Hepatocyte (in vitro differentiated cells): ENCODE measurements at regions not wholly inside any gene's neighbourhood (a gene's known extent, or its start where the extent isn't known, plus 50 kb on each side); places are given as distances from the start of the nearest gene placed in this dataset.
A peak's percentile ranks its signal among the peaks of the same experiment; 100 is the strongest.

Experiments used
- DNase-seq: peaks from one replicate; pipeline ENCODE4 v3.0.0-alpha.2; 2016; ENCODE audit warnings: low spot score
- H2AFZ ChIP-seq: fragments of 200-600 bp; sonication (generic); 2 replicates; pipeline ENCODE4 v1.6.0; 2016; ENCODE audit warnings: antibody characterized with exemption, mild to moderate bottlenecking
- H3K27ac ChIP-seq: fragments of 200-600 bp; sonication (generic); 2 replicates; pipeline ENCODE4 v1.5.1; 2016; ENCODE audit warnings: mild to moderate bottlenecking
- H3K27me3 ChIP-seq: fragments of 200-600 bp; sonication (generic); 2 replicates; pipeline ENCODE4 v1.6.1; 2016
- H3K36me3 ChIP-seq: fragments of 200-600 bp; sonication (generic); replicated peaks from 2 replicates; pipeline ENCODE4 v1.5.1; 2016; ENCODE audit warnings: low read depth; ENCODE audit not compliant: insufficient read depth
- H3K4me1 ChIP-seq: fragments of 200-600 bp; sonication (generic); 2 replicates; pipeline ENCODE4 v1.5.1; 2016; ENCODE audit warnings: mild to moderate bottlenecking, moderate library complexity; ENCODE audit not compliant: insufficient read depth
- H3K4me2 ChIP-seq: fragments of 200-600 bp; sonication (generic); 2 replicates; pipeline ENCODE4 v1.6.0; 2016
- H3K4me3 ChIP-seq: fragments of 200-600 bp; sonication (generic); 2 replicates; pipeline ENCODE4 v1.5.1; 2016; ENCODE audit warnings: mild to moderate bottlenecking
- H3K79me2 ChIP-seq: fragments of 200-600 bp; sonication (generic); 2 replicates; pipeline ENCODE4 v1.6.0; 2017; ENCODE audit warnings: mild to moderate bottlenecking
- H3K9me2 ChIP-seq: fragments of 200-600 bp; sonication (generic); replicated peaks from 2 replicates; pipeline ENCODE4 v1.6.0; 2017; ENCODE audit warnings: mild to moderate bottlenecking; ENCODE audit not compliant: insufficient read depth
- H3K9me3 ChIP-seq: fragments of 200-600 bp; sonication (generic); 2 replicates; pipeline ENCODE4 v1.5.1; 2016; ENCODE audit warnings: low read depth, mild to moderate bottlenecking
- H4K20me1 ChIP-seq: fragments of 200-600 bp; sonication (generic); 2 replicates; pipeline ENCODE4 v1.6.0; 2016; ENCODE audit warnings: mild to moderate bottlenecking; ENCODE audit not compliant: insufficient read depth, poor library complexity, severe bottlenecking
- EZH2phosphoT487 ChIP-seq: fragments of 200-600 bp; sonication (generic); IDR thresholded peaks from one replicate; pipeline ENCODE4 v1.6.1; 2018; ENCODE audit warnings: antibody characterized with exemption, mild to moderate bottlenecking, low read depth, moderate library complexity; ENCODE audit not compliant: unreplicated experiment, severe bottlenecking
- WGBS: methylation state at CpG from one replicate; pipeline ENCODE4 v1.1.6; 2016; ENCODE audit warnings: low lambda C conversion rate; ENCODE audit errors: missing lambda C conversion rate; 5-methylcytosine and 5-hydroxymethylcytosine counted together
- TF ChIP-seq, protein P1 (sequence below): fragments of 200-600 bp; sonication (generic); IDR thresholded peaks from 2 replicates; pipeline ENCODE4 v1.5.1; 2016; ENCODE audit warnings: antibody characterized with exemption, mild to moderate bottlenecking; ENCODE audit not compliant: poor library complexity

- 70% methylated on average over 4 of the region's 4 CpGs for WGBS
- H3K9me3 ChIP-seq, result no peaks in the 10 kb centered on the region
Observed at GRCh38 chr1:177333936-177334595, 163.3 kb downstream of the BRINP2 start.

More at GRCh38 chr1:177333936-177334595, 163.3 kb downstream of the BRINP2 start:
- no peak overlapping the region for H2AFZ ChIP-seq
- no peaks in the 10 kb centered on the region for H4K20me1 ChIP-seq
- H3K27ac ChIP-seq, result no peak overlapping the region
- peaks cover 4% of the 10 kb centered on the region for H3K4me1 ChIP-seq
- peak; percentile 25 for DNase-seq
- no peak overlapping the region for H3K4me3 ChIP-seq
- TF ChIP-seq, protein P1, sequence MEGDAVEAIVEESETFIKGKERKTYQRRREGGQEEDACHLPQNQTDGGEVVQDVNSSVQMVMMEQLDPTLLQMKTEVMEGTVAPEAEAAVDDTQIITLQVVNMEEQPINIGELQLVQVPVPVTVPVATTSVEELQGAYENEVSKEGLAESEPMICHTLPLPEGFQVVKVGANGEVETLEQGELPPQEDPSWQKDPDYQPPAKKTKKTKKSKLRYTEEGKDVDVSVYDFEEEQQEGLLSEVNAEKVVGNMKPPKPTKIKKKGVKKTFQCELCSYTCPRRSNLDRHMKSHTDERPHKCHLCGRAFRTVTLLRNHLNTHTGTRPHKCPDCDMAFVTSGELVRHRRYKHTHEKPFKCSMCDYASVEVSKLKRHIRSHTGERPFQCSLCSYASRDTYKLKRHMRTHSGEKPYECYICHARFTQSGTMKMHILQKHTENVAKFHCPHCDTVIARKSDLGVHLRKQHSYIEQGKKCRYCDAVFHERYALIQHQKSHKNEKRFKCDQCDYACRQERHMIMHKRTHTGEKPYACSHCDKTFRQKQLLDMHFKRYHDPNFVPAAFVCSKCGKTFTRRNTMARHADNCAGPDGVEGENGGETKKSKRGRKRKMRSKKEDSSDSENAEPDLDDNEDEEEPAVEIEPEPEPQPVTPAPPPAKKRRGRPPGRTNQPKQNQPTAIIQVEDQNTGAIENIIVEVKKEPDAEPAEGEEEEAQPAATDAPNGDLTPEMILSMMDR, result peak; percentile 21
- no peak for TF ChIP-seq EZH2phosphoT487
- H3K27me3 ChIP-seq, result no peaks in the 10 kb centered on the region
- H3K79me2 ChIP-seq, result no peaks in the 10 kb centered on the region
- H3K4me2 ChIP-seq, result no peak overlapping the region
- H3K36me3 ChIP-seq, result no peaks in the 10 kb centered on the region
- H3K9me2 ChIP-seq, result no peaks in the 10 kb centered on the region
